GM19467 (cell line): ENCODE measurements at regions not wholly inside any gene's neighbourhood (a gene's known extent, or its start where the extent isn't known, plus 50 kb on each side); places are given as distances from the start of the nearest gene placed in this dataset.

Experiments
- ATAC-seq: cut with Tn5 transposase; IDR thresholded peaks from one replicate; pipeline ENCODE4 v1.9.1; 2021; ENCODE audit warnings: mild to moderate bottlenecking, moderate library complexity; ENCODE audit not compliant: unreplicated experiment

DNA sequence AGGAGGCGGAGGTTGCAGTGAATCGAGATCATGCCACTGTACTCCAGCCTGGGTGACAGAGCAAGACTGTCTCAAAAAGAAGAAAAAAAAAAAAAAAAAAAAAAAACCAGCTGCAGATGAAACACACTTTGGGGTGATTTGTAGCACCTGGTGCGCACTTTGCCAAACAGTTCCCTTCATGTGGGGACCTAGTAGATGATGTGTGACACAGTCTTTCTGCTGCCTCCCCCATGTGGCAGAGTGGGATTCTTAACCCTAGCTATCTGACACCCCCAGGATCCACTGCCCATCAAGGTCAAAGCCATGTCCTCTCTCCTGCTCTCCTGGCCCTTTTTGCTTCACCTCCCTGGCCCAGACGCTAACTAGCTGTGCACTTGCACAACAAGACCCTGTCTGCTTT lies 52.1 kb upstream of the PDZD8 start:
- no peak for ATAC-seq

DNA sequence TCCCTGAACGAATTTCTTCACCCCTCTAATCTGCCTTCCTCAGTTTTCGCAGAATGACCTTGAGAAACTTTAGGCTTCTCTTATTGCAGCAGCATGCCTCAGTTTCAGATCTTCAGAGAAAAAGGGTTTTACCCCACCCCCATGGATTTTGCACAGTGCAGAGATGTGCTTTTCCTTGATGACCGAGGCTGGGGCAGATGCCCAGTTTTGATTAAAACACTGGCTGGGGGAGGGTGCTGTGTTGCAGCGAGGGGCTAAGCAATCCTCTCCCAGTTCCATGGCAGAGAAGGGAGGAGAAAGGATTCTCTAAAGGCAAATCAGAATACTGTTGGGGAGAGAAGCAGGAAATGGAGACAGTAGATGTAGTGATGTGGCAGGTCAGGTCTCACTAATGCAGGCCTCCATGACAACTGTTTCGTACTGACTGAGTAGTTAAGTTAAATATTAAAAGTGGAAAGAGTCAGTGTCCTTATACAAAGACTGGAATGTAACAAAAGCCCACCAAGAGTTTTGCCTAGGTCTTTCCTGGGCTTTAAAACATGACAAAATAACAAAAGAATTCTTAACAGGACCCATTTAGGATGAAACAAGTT lies 50.8 kb upstream of the PDZD8 start:
- ATAC-seq: peak; percentile 83

DNA sequence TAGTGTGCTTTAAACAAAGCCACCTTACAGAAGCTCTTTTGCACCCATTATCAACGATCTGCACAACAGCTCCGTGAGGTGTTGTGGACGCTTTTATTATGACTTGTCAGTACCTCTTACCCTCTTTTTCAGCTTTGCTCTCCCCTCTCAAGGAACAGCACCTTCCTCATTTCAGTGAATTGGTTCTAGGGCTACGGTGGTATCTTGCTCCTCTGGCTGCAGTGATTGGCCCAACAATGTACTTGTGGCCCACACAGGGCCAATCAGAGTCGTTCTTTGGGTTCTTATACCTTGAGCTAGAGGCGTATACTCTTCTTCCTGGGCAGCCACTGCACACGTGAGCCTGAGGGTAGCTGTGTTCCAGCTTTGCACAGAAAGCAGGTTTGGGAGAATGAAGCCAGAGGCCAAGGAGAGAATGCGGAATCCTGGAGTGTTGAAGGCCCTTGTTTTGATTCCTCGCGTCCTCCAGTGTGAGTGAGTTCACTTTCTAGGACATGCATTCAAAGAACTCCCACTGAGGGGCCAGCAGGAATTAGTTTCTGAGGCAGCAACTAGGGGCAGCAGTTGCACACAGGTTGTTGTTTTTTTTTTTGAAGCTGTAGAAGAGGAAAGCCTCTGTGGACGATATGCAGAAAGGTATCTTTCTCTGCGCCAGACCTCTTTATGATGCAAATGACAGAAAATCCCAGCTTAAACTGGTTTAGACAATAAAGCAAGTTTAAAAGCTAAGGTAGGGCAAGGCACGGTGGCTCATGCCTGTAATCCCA lies 49.8 kb upstream of the PDZD8 start:
- ATAC-seq: no peak
